KMS-11 (cell line): ENCODE measurements at regions not wholly inside any gene's neighbourhood (a gene's known extent, or its start where the extent isn't known, plus 50 kb on each side); places are given as distances from the start of the nearest gene placed in this dataset.
A peak's percentile ranks its signal among the peaks of the same experiment; 100 is the strongest.

Source experiments
- H2AFZ ChIP-seq: fragments of 200-600 bp; sonication (generic); 2 replicates; pipeline ENCODE4 v1.6.1; 2016; ENCODE audit warnings: antibody characterized with exemption, mixed run types, low read depth
- H3K27ac ChIP-seq: fragments of 200-600 bp; sonication (generic); 2 replicates; pipeline ENCODE4 v1.6.1; 2016; ENCODE audit warnings: mild to moderate bottlenecking, mixed run types
- H3K27me3 ChIP-seq: fragments of 200-600 bp; sonication (generic); 2 replicates; pipeline ENCODE4 v1.6.1; 2017; ENCODE audit warnings: mild to moderate bottlenecking, low read depth, mixed run types, moderate library complexity; ENCODE audit not compliant: insufficient read depth
- H3K36me3 ChIP-seq: fragments of 200-600 bp; sonication (generic); 2 replicates; pipeline ENCODE4 v1.6.1; 2017; ENCODE audit warnings: mild to moderate bottlenecking, mixed run types; ENCODE audit not compliant: insufficient read depth
- H3K4me1 ChIP-seq: fragments of 200-600 bp; sonication (generic); 2 replicates; pipeline ENCODE4 v1.6.1; 2016; ENCODE audit warnings: mild to moderate bottlenecking, low read depth, mixed run types; ENCODE audit not compliant: poor library complexity, severe bottlenecking
- H3K4me2 ChIP-seq: fragments of 200-600 bp; sonication (generic); 2 replicates; pipeline ENCODE4 v1.7.0; 2016; ENCODE audit warnings: mild to moderate bottlenecking, mixed run types
- H3K4me3 ChIP-seq: fragments of 200-600 bp; sonication (generic); IDR thresholded peaks from 2 replicates; pipeline ENCODE4 v1.6.1; 2017; ENCODE audit warnings: low read depth, low read length, mixed read lengths; ENCODE audit not compliant: insufficient read depth
- H3K79me2 ChIP-seq: fragments of 200-600 bp; sonication (generic); 2 replicates; pipeline ENCODE4 v1.6.1; 2016; ENCODE audit warnings: low read depth, mixed run types; ENCODE audit not compliant: insufficient read depth
- H3K9ac ChIP-seq: fragments of 200-600 bp; sonication (generic); 2 replicates; pipeline ENCODE4 v1.6.1; 2016; ENCODE audit warnings: mild to moderate bottlenecking, mixed run types
- H4K20me1 ChIP-seq: fragments of 200-600 bp; sonication (generic); 2 replicates; pipeline ENCODE4 v1.6.1; 2016; ENCODE audit warnings: mild to moderate bottlenecking, mixed run types; ENCODE audit not compliant: insufficient read depth
- CTCF ChIP-seq: fragments of 200-600 bp; sonication (generic); conservative IDR thresholded peaks from 2 replicates; pipeline ENCODE4 v1.6.1; 2017; ENCODE audit warnings: low read depth, mild to moderate bottlenecking, antibody characterized with exemption, low read length, moderate library complexity, mixed read lengths

DNA sequence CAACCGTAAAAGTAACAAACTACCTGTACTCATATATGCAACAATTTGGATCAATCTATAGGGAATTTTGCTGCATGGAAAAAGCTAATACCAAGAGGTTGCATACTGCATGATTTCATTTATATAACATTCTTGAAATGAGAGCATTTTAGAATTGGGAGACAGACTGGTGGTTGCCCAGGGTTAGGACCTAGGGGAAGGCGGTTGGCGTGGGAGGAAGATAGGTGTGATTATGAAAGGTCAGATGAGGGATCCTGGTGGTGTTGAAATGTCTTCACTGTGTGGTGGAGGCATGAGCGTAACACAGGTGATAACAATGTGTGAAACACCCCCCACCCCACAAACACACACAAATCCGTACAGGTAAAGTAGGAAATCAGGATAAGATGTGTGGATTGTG lies 176.6 kb upstream of the ZBED5 start:
- no peak overlapping the region for H3K27ac ChIP-seq
- H2AFZ ChIP-seq, result no peak overlapping the region
- H3K4me1 ChIP-seq, result no peaks in the 10 kb centered on the region
- H3K4me3 ChIP-seq, result no peak overlapping the region
- no peak overlapping the region for H3K9ac ChIP-seq
- no peak for TF ChIP-seq CTCF
- no peaks in the 10 kb centered on the region for H3K79me2 ChIP-seq
- H3K4me2 ChIP-seq, result no peak overlapping the region
- no peaks in the 10 kb centered on the region for H4K20me1 ChIP-seq
- no peaks in the 10 kb centered on the region for H3K36me3 ChIP-seq
- H3K27me3 ChIP-seq, result no peaks in the 10 kb centered on the region

GRCh38 chr11:11032066-11032465 lies 174.2 kb upstream of the ZBED5 start:
- no peaks in the 10 kb centered on the region for H3K27me3 ChIP-seq
- no peaks in the 10 kb centered on the region for H4K20me1 ChIP-seq
- no peak overlapping the region for H3K9ac ChIP-seq
- no peak overlapping the region for H3K27ac ChIP-seq
- no peak overlapping the region for H3K4me3 ChIP-seq
- H2AFZ ChIP-seq, result no peak overlapping the region
- H3K79me2 ChIP-seq, result no peaks in the 10 kb centered on the region
- no peaks in the 10 kb centered on the region for H3K4me1 ChIP-seq
- H3K36me3 ChIP-seq, result no peaks in the 10 kb centered on the region
- TF ChIP-seq CTCF, result no peak
- H3K4me2 ChIP-seq, result no peak overlapping the region

DNA sequence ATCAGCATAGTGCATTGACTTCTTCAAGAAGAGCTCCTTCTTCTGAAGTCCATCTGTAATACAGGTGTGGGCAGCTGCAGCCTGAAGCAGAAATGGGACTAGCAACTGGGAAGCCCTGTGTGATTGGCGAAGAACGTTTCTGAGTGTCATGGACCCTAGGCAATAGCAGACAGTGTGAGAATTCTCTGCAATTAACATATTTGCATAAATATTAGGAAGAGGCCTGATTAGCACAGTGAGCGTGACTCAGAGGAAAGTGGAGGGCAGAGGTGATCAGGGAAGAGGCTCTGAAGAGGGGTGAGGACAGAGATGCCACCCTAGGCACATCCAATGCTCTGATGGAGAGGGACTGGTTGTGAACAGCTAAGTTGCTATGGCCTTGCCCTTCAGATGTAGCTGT lies 171.2 kb upstream of the ZBED5 start:
- Histone ChIP-seq H3K4me2 (no peak overlapping the region), H3K27me3 (no peaks in the 10 kb centered on the region), H3K4me3 (no peak overlapping the region), H3K36me3 (no peaks in the 10 kb centered on the region), H4K20me1 (no peaks in the 10 kb centered on the region), H2AFZ (no peak overlapping the region), H3K9ac (no peak overlapping the region), H3K4me1 (no peaks in the 10 kb centered on the region), H3K79me2 (no peaks in the 10 kb centered on the region), H3K27ac (no peak overlapping the region)
- no peak for TF ChIP-seq CTCF

DNA sequence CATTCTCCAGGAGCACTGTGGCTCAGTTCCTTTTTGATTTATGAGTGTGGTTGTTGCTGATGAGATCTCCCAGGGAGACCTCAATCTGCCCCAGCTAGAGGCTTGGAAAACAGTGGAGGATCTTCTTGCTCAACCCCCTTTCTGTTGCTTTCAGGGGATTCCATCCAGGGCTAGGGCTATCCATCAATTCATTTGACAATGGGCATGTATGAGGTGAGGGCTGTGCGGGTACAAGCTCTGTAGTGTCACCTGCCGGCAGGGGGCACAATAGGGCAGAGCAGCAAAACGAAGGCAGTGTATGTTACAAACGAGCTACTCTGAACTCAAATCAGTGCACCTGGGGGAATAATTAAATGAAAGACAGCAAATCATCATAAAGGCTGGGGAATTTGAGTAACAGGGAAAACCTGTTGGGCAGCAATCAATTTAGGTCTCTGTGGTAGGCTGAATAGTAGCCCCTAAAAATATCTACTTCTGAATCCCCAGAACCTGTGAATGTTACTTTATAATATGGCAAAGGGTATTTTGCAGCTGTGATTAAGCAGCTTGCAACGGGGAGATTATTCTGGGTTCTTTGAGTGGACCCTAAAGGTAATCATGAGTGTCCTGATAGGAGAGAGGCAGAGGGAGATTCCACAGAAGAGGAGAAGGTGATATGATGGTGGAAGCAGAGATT lies 170.3 kb upstream of the ZBED5 start:
- no peaks in the 10 kb centered on the region for H3K27me3 ChIP-seq
- H3K36me3 ChIP-seq, result no peaks in the 10 kb centered on the region
- no peaks in the 10 kb centered on the region for H3K79me2 ChIP-seq
- no peak overlapping the region for H3K4me2 ChIP-seq
- no peak overlapping the region for H2AFZ ChIP-seq
- no peaks in the 10 kb centered on the region for H3K4me1 ChIP-seq
- TF ChIP-seq CTCF, result peak; percentile 92
- H3K9ac ChIP-seq, result no peak overlapping the region
- no peaks in the 10 kb centered on the region for H4K20me1 ChIP-seq
- H3K4me3 ChIP-seq, result no peak overlapping the region
- no peak overlapping the region for H3K27ac ChIP-seq
